Fibroblast of villous mesenchyme (primary cell): ENCODE measurements at regions not wholly inside any gene's neighbourhood (a gene's known extent, or its start where the extent isn't known, plus 50 kb on each side); places are given as distances from the start of the nearest gene placed in this dataset.

Experiments
- DNase-seq: peaks from one replicate; pipeline ENCODE4 v3.0.0-alpha.2; 2010; ENCODE audit warnings: low read depth
- H3K4me3 ChIP-seq: 2 replicates; pipeline ENCODE4 v1.5.1; 2011; ENCODE audit warnings: low read depth, mild to moderate bottlenecking, low read length
- TF ChIP-seq, protein P1 (sequence below): IDR thresholded peaks from 2 replicates; pipeline ENCODE4 v1.5.1; 2012; ENCODE audit warnings: low read depth, mild to moderate bottlenecking, low read length; ENCODE audit not compliant: insufficient read depth

DNA sequence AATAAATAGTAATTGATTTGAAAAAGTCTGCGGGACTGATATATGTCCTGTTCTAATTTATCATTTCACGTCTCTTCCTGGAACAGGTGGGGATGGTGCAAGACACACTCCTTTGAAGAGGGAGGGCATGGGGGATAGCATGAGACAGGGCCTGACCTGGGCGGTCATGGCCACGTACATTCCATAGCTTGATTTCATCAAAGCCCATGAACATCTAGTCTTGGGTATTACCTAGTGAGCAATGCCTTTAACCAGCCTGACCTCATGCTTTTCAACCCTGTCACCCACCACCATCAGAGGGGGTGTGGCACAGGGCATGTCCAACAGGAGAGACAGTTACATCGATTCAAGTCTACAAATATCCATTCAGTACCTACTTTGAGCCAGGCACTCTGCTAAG lies 52.3 kb upstream of the HOPX start:
- H3K4me3 ChIP-seq: no peak overlapping the region
- TF ChIP-seq, protein P1, sequence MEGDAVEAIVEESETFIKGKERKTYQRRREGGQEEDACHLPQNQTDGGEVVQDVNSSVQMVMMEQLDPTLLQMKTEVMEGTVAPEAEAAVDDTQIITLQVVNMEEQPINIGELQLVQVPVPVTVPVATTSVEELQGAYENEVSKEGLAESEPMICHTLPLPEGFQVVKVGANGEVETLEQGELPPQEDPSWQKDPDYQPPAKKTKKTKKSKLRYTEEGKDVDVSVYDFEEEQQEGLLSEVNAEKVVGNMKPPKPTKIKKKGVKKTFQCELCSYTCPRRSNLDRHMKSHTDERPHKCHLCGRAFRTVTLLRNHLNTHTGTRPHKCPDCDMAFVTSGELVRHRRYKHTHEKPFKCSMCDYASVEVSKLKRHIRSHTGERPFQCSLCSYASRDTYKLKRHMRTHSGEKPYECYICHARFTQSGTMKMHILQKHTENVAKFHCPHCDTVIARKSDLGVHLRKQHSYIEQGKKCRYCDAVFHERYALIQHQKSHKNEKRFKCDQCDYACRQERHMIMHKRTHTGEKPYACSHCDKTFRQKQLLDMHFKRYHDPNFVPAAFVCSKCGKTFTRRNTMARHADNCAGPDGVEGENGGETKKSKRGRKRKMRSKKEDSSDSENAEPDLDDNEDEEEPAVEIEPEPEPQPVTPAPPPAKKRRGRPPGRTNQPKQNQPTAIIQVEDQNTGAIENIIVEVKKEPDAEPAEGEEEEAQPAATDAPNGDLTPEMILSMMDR: no peak
- DNase-seq: no peak

DNA sequence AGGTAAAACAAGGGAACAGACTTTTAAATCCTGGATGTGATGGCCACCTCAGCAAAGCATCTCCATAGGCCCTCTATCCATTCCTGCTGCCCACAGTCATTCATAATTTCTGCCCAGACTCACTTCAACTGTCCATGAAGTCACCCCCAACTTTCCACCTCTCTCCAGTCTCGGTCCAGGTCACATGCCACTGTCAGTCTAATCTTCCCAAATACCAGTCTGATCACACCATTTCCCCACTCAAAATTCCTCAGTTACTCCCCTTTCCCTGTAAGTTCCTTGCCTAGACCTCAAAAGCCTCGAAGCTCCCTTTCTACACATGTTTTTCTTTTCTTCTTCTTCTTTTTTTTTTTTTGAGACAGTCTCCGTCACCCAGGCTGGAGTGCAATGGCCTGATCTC lies 51.2 kb upstream of the HOPX start:
- DNase-seq: no peak
- H3K4me3 ChIP-seq: no peak overlapping the region
- TF ChIP-seq, protein P1: no peak

DNA sequence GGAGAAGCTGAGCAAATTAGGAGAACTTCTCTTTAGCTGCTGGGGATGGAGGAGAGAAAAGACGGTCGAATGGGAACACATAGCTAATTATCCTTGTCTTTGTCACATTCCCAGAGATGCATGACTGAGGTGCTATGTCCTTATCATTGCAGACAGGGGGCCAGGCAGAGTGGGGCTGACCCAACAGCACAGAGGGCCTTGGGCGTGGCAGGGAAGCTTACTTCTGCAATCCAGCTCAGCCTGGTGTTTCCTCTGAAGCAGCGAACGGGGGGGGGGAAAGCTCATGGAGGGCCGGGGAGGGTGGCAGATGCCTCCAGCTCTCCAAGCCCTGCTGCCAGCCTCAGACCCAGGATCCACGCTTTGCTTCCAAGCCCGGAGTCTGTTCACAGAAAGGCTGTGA lies 50.8 kb upstream of the HOPX start:
- DNase-seq: peak; percentile 56
- H3K4me3 ChIP-seq: no peak overlapping the region
- TF ChIP-seq, protein P1: peak; percentile 5
